H9 (cell line): ENCODE measurements at regions not wholly inside any gene's neighbourhood (a gene's known extent, or its start where the extent isn't known, plus 50 kb on each side); places are given as distances from the start of the nearest gene placed in this dataset.

Source experiments
- DNase-seq: peaks from one replicate; pipeline ENCODE4 v3.0.0-alpha.2; 2017
- H2AFZ ChIP-seq: one replicate; pipeline ENCODE4 v1.6.1; 2013; ENCODE audit warnings: mild to moderate bottlenecking, low read length, control low read depth, moderate library complexity
- H2AK5ac ChIP-seq: 2 replicates; pipeline ENCODE4 v1.6.1; 2013; ENCODE audit warnings: low read length, control low read depth, mixed read lengths; ENCODE audit not compliant: insufficient read length
- H2BK120ac ChIP-seq: one replicate; pipeline ENCODE4 v1.6.1; 2013; ENCODE audit warnings: low read depth, mild to moderate bottlenecking, low read length, control low read depth, inconsistent platforms; ENCODE audit not compliant: poor library complexity, severe bottlenecking
- H2BK12ac ChIP-seq: 2 replicates; pipeline ENCODE4 v1.6.1; 2013; ENCODE audit warnings: low read length, control low read depth, mixed read lengths, low read depth; ENCODE audit not compliant: insufficient read length
- H2BK15ac ChIP-seq: 2 replicates; pipeline ENCODE4 v1.6.1; 2013; ENCODE audit warnings: low read depth, low read length, control low read depth
- H2BK20ac ChIP-seq: one replicate; pipeline ENCODE4 v1.6.1; 2013; ENCODE audit warnings: low read depth, mild to moderate bottlenecking, low read length, control low read depth, inconsistent platforms; ENCODE audit not compliant: poor library complexity, severe bottlenecking
- H2BK5ac ChIP-seq: 2 replicates; pipeline ENCODE4 v1.6.1; 2013; ENCODE audit warnings: low read length, control low read depth, mixed read lengths; ENCODE audit not compliant: insufficient read length
- H3K14ac ChIP-seq: 2 replicates; pipeline ENCODE4 v1.6.1; 2013; ENCODE audit warnings: low read length, control low read depth; ENCODE audit not compliant: insufficient read depth
- H3K18ac ChIP-seq: 2 replicates; pipeline ENCODE4 v1.6.1; 2013; ENCODE audit warnings: low read depth, mild to moderate bottlenecking, mixed read lengths, low read length, control low read depth; ENCODE audit not compliant: insufficient read length
- H3K23ac ChIP-seq: 2 replicates; pipeline ENCODE4 v1.6.1; 2013; ENCODE audit warnings: low read length, control low read depth, mixed read lengths, low read depth; ENCODE audit not compliant: insufficient read length
- H3K23me2 ChIP-seq: 2 replicates; pipeline ENCODE4 v1.6.1; 2013; ENCODE audit warnings: low read depth, mild to moderate bottlenecking, mixed read lengths, low read length, control low read depth; ENCODE audit not compliant: insufficient read length, poor library complexity, severe bottlenecking
- H3K27ac ChIP-seq: 2 replicates; pipeline ENCODE4 v1.5.1; 2013; ENCODE audit warnings: low read length, control low read depth, mixed read lengths, low read depth; ENCODE audit not compliant: insufficient read length
- H3K27me3 ChIP-seq: 2 replicates; pipeline ENCODE4 v1.6.1; 2013; ENCODE audit warnings: low read length, control low read depth, inconsistent platforms; ENCODE audit not compliant: insufficient read depth
- H3K4ac ChIP-seq: 2 replicates; pipeline ENCODE4 v1.6.1; 2013; ENCODE audit warnings: low read depth, mild to moderate bottlenecking, control low read depth, inconsistent platforms, low read length, moderate library complexity
- H3K4me1 ChIP-seq: 2 replicates; pipeline ENCODE4 v1.6.1; 2013; ENCODE audit warnings: low read length, control low read depth, inconsistent platforms; ENCODE audit not compliant: insufficient read depth
- H3K4me2 ChIP-seq: 2 replicates; pipeline ENCODE4 v1.6.1; 2013; ENCODE audit warnings: low read length, control low read depth, mixed read lengths; ENCODE audit not compliant: insufficient read length, insufficient read depth
- H3K56ac ChIP-seq: 2 replicates; pipeline ENCODE4 v1.6.1; 2013; ENCODE audit warnings: low read depth, mild to moderate bottlenecking, mixed read lengths, low read length, control low read depth; ENCODE audit not compliant: insufficient read length
- H3K79me1 ChIP-seq: 2 replicates; pipeline ENCODE4 v1.6.1; 2013; ENCODE audit warnings: low read depth, mild to moderate bottlenecking, moderate library complexity, low read length, control low read depth, inconsistent platforms; ENCODE audit not compliant: insufficient read depth, poor library complexity, severe bottlenecking
- H3K79me2 ChIP-seq: 2 replicates; pipeline ENCODE4 v1.6.1; 2013; ENCODE audit warnings: low read length, control low read depth, inconsistent platforms; ENCODE audit not compliant: insufficient read depth
- H3K9ac ChIP-seq: 2 replicates; pipeline ENCODE4 v1.6.1; 2013; ENCODE audit warnings: low read length, control low read depth, mixed read lengths; ENCODE audit not compliant: insufficient read length; ENCODE audit errors: extremely low read depth
- H3K9me3 ChIP-seq: one replicate; pipeline ENCODE4 v1.6.1; 2013; ENCODE audit warnings: low read depth, low read length, inconsistent platforms; ENCODE audit not compliant: control insufficient read depth
- H3T11ph ChIP-seq: one replicate; pipeline ENCODE4 v1.6.1; 2013; ENCODE audit warnings: mild to moderate bottlenecking, low read length, control low read depth, inconsistent platforms
- H4K20me1 ChIP-seq: one replicate; pipeline ENCODE4 v1.6.1; 2013; ENCODE audit not compliant: control insufficient read depth, insufficient read length, insufficient read depth
- H4K5ac ChIP-seq: 2 replicates; pipeline ENCODE4 v1.6.1; 2013; ENCODE audit warnings: low read depth, mild to moderate bottlenecking, mixed read lengths, low read length, control low read depth; ENCODE audit not compliant: insufficient read length
- H4K8ac ChIP-seq: replicated peaks from 2 replicates; pipeline ENCODE4 v1.6.1; 2013; ENCODE audit warnings: low read length, control low read depth, mixed read lengths, low read depth; ENCODE audit not compliant: insufficient read length
- H4K91ac ChIP-seq: 2 replicates; pipeline ENCODE4 v1.6.1; 2013; ENCODE audit warnings: low read depth, mild to moderate bottlenecking, moderate library complexity, mixed read lengths, low read length, control low read depth; ENCODE audit not compliant: insufficient read length
- H3K27ac Mint-ChIP-seq, 3 experiments: 2 replicates in 2 of 3; 3 replicates in 1 of 3; pipeline ENCODE4 v1.8.0; 2020 to 2021; ENCODE audit warnings: mixed read lengths in 3 of 3, mild to moderate bottlenecking in 1 of 3, moderate library complexity in 1 of 3
- H3K27me3 Mint-ChIP-seq: 2 replicates; pipeline ENCODE4 v1.8.0; 2021; ENCODE audit warnings: low read depth, mild to moderate bottlenecking, moderate library complexity, mixed read lengths
- H3K36me3 Mint-ChIP-seq, 3 experiments: 2 replicates in 2 of 3; 3 replicates in 1 of 3; pipeline ENCODE4 v1.8.0; 2020 to 2021; ENCODE audit warnings: low read depth in 3 of 3, mixed read lengths in 3 of 3; ENCODE audit not compliant: insufficient read depth in 1 of 3
- H3K4me1 Mint-ChIP-seq, 2 experiments: 2 replicates each; pipeline ENCODE4 v1.8.0; 2020; ENCODE audit warnings: mixed read lengths in 2 of 2
- H3K4me3 Mint-ChIP-seq, 2 experiments: 2 replicates in 1 of 2; 3 replicates in 1 of 2; pipeline ENCODE4 v1.8.0; 2020 to 2021; ENCODE audit warnings: mild to moderate bottlenecking in 2 of 2, mixed read lengths in 2 of 2, moderate library complexity in 1 of 2
- H3K9me3 Mint-ChIP-seq, 2 experiments: 2 replicates in 1 of 2; 3 replicates in 1 of 2; pipeline ENCODE4 v1.8.0; 2020; ENCODE audit warnings: mild to moderate bottlenecking in 2 of 2, mixed read lengths in 2 of 2, moderate library complexity in 1 of 2
- CTCF ChIP-seq: fragments of 200-600 bp; sonication (generic); conservative IDR thresholded peaks from 3 replicates; pipeline ENCODE4 v1.8.0; 2021; ENCODE audit warnings: antibody characterized with exemption, mild to moderate bottlenecking
- WGBS: extraction: QIAGEN DNeasy Blood & Tissue Kit; methylation state at CpG from one replicate; pipeline ENCODE4 v1.1.7; 2013; ENCODE audit warnings: missing lambda C conversion rate, low lambda C conversion rate, mixed read lengths; ENCODE audit not compliant: insufficient read length; ENCODE audit errors: extremely low coverage; 5-methylcytosine and 5-hydroxymethylcytosine counted together

- no peaks in the 10 kb centered on the region for H3K27me3 ChIP-seq
- Mint-ChIP-seq H3K4me3 (no peak overlapping the region), H3K36me3 (no peaks in the 10 kb centered on the region; a peak in 2 of 7 replicates), H3K27me3 (no peaks in the 10 kb centered on the region), H3K4me1 (peaks cover 26 to 42% of the 10 kb centered on the region in 2 experiments), H3K9me3 (no peaks in the 10 kb centered on the region), H3K27ac (no peak overlapping the region; a peak in 1 of 7 replicates)
- no peak overlapping the region for H2BK15ac ChIP-seq
- H2AFZ ChIP-seq: no peak overlapping the region
- H3K9ac ChIP-seq: no peak overlapping the region
- H2BK5ac ChIP-seq: no peak overlapping the region
- no peak overlapping the region for H2BK20ac ChIP-seq
- H4K8ac ChIP-seq: no peak overlapping the region
- no peak overlapping the region for H2BK12ac ChIP-seq
- no peak overlapping the region for H2AK5ac ChIP-seq
- no peak overlapping the region for H3K18ac ChIP-seq
- H3K23me2 ChIP-seq: no peaks in the 10 kb centered on the region
- no peak overlapping the region for H3K23ac ChIP-seq
- H4K20me1 ChIP-seq: no peaks in the 10 kb centered on the region
- H3K79me2 ChIP-seq: no peaks in the 10 kb centered on the region
- H3K9me3 ChIP-seq: no peaks in the 10 kb centered on the region
- WGBS: no CpG with 5 or more reads among the region's 4 CpGs
- no peaks in the 10 kb centered on the region; the same call in 1 of the 2 replicates for H3K4me1 ChIP-seq
- no peak overlapping the region for H4K5ac ChIP-seq
- no peak overlapping the region for H3K27ac ChIP-seq
- H3K79me1 ChIP-seq: no peaks in the 10 kb centered on the region
- H3K56ac ChIP-seq: no peak overlapping the region
- no peak overlapping the region for H4K91ac ChIP-seq
- H3K4ac ChIP-seq: no peak overlapping the region
- no peak for TF ChIP-seq CTCF
- no peak for DNase-seq
- no peak overlapping the region for H3K4me2 ChIP-seq
- H2BK120ac ChIP-seq: no peak overlapping the region
- H3T11ph ChIP-seq: no peak overlapping the region
- no peak overlapping the region for H3K14ac ChIP-seq
These were observed 584.3 kb upstream of the PIK3C3 start for GRCh38 chr18:41370740-41371139.
